ENCODE measurements at regions not wholly inside any gene's neighbourhood (a gene's known extent, or its start where the extent isn't known, plus 50 kb on each side); places are given as distances from the start of the nearest gene placed in this dataset.

DNA sequence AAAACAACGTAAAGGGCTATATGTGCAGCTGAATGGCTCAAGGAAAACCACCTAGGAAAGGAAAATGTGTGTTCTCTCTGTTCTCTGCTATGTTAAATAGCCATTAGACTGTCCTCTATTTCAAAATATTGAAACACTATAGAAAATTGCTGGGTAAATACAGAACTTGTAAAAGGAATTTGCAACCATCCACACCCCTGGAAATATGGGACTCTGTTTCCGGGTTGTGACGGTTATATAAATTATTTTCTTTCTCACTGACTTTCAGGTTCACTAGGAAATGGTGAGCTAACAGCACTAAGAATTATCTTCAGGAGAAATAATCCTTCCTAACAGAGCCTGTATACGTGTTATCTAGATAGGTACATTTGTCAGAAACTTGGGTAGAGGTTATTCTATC, 161.0 kb upstream of the DKK2 start:
- TF ChIP-seq, protein P1, sequence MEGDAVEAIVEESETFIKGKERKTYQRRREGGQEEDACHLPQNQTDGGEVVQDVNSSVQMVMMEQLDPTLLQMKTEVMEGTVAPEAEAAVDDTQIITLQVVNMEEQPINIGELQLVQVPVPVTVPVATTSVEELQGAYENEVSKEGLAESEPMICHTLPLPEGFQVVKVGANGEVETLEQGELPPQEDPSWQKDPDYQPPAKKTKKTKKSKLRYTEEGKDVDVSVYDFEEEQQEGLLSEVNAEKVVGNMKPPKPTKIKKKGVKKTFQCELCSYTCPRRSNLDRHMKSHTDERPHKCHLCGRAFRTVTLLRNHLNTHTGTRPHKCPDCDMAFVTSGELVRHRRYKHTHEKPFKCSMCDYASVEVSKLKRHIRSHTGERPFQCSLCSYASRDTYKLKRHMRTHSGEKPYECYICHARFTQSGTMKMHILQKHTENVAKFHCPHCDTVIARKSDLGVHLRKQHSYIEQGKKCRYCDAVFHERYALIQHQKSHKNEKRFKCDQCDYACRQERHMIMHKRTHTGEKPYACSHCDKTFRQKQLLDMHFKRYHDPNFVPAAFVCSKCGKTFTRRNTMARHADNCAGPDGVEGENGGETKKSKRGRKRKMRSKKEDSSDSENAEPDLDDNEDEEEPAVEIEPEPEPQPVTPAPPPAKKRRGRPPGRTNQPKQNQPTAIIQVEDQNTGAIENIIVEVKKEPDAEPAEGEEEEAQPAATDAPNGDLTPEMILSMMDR (conservative IDR thresholded peaks at IDR 0.05; ENCODE audit: low read depth in 2 of 2) = no peak
- TF ChIP-seq NANOG (IDR thresholded peaks at IDR 0.05; ENCODE audit: borderline replicate concordance) (no peak), EZH2 (IDR thresholded peaks at IDR 0.05; ENCODE audit: low read depth, unreplicated experiment) (no peak), CREB1 (CRISPR knock-in tag; IDR thresholded peaks at IDR 0.05; ENCODE audit: low read depth) (no peak), POLR2AphosphoS5 (IDR thresholded peaks at IDR 0.05; ENCODE audit: low read depth) (no peak)
- TF ChIP-seq, protein P2, sequence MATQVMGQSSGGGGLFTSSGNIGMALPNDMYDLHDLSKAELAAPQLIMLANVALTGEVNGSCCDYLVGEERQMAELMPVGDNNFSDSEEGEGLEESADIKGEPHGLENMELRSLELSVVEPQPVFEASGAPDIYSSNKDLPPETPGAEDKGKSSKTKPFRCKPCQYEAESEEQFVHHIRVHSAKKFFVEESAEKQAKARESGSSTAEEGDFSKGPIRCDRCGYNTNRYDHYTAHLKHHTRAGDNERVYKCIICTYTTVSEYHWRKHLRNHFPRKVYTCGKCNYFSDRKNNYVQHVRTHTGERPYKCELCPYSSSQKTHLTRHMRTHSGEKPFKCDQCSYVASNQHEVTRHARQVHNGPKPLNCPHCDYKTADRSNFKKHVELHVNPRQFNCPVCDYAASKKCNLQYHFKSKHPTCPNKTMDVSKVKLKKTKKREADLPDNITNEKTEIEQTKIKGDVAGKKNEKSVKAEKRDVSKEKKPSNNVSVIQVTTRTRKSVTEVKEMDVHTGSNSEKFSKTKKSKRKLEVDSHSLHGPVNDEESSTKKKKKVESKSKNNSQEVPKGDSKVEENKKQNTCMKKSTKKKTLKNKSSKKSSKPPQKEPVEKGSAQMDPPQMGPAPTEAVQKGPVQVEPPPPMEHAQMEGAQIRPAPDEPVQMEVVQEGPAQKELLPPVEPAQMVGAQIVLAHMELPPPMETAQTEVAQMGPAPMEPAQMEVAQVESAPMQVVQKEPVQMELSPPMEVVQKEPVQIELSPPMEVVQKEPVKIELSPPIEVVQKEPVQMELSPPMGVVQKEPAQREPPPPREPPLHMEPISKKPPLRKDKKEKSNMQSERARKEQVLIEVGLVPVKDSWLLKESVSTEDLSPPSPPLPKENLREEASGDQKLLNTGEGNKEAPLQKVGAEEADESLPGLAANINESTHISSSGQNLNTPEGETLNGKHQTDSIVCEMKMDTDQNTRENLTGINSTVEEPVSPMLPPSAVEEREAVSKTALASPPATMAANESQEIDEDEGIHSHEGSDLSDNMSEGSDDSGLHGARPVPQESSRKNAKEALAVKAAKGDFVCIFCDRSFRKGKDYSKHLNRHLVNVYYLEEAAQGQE (IDR thresholded peaks at IDR 0.05; ENCODE audit: unreplicated experiment) = no peak

Data from GM23338 (cell line).